Stomach (tissue), 4 donors: ENCODE measurements at regions not wholly inside any gene's neighbourhood (a gene's known extent, or its start where the extent isn't known, plus 50 kb on each side); places are given as distances from the start of the nearest gene placed in this dataset.

Experiments
- EP300 ChIP-seq: sonication (generic); formaldehyde crosslinking; IDR thresholded peaks from one replicate; pipeline ENCODE4 v1.6.1; 2017; ENCODE audit warnings: antibody characterized with exemption
- POLR2AphosphoS5 ChIP-seq, 3 donors: sonication (generic); formaldehyde crosslinking; IDR thresholded peaks; one replicate each; pipeline ENCODE4 v1.6.1; 2016; ENCODE audit warnings: antibody characterized with exemption in 3 of 3
- TF ChIP-seq, protein P1 (sequence below), 7 experiments: fragments of 450-650 bp in 4 of 7; fragments of 200-600 bp in 3 of 7; sonication (generic) in 3 of 7; IDR thresholded peaks; one replicate each; pipeline ENCODE4 v1.5.1; 2016 to 2019; ENCODE audit warnings: antibody characterized with exemption in 7 of 7, control low read depth in 2 of 7, mild to moderate bottlenecking in 1 of 7

DNA sequence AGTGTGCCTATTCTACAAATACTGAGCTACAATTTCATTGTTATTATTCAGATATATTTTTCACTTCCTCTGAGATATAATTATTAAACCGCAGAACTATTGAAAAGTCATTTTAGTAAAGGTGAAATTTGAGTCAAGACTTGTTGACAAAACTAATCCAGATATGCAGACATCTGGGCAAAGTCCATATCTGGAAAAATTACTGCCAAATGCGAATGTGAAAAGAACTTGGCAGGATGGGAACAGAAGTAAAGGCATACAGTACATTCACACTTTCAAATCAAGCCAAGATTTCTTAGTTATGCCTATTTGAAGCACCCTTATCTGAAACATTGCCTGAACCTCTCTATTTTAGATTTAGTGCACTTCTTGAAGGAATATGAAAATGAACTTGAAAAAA is 923.6 kb downstream of the CCDC85A start:
- TF ChIP-seq POLR2AphosphoS5 (IDR thresholded peaks at IDR 0.05): peak in 1 of 3 donors; percentile 35
- TF ChIP-seq, protein P1, sequence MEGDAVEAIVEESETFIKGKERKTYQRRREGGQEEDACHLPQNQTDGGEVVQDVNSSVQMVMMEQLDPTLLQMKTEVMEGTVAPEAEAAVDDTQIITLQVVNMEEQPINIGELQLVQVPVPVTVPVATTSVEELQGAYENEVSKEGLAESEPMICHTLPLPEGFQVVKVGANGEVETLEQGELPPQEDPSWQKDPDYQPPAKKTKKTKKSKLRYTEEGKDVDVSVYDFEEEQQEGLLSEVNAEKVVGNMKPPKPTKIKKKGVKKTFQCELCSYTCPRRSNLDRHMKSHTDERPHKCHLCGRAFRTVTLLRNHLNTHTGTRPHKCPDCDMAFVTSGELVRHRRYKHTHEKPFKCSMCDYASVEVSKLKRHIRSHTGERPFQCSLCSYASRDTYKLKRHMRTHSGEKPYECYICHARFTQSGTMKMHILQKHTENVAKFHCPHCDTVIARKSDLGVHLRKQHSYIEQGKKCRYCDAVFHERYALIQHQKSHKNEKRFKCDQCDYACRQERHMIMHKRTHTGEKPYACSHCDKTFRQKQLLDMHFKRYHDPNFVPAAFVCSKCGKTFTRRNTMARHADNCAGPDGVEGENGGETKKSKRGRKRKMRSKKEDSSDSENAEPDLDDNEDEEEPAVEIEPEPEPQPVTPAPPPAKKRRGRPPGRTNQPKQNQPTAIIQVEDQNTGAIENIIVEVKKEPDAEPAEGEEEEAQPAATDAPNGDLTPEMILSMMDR (IDR thresholded peaks at IDR 0.05): no peak
- no peak for TF ChIP-seq EP300
